Stimulated activated CD4-positive, alpha-beta T cell treated with anti-CD3 and anti-CD28 coated beads, Interleukin-1b, Interleukin-23, amount 100 ng/mL, for 1 hour (primary cell): ENCODE measurements at regions not wholly inside any gene's neighbourhood (a gene's known extent, or its start where the extent isn't known, plus 50 kb on each side); places are given as distances from the start of the nearest gene placed in this dataset.

Source experiments
- DNase-seq, 2 donors: peaks; one replicate each; pipeline ENCODE4 v3.0.0-alpha.2; 2020; ENCODE audit warnings: low read depth in 2 of 2

- DNase-seq = no peak
Measured at GRCh38 chr5:1942158-1942557, 59.4 kb upstream of the IRX4 start.

- no peak for DNase-seq
Measured at GRCh38 chr5:1939256-1939655, 56.5 kb upstream of the IRX4 start.

DNA sequence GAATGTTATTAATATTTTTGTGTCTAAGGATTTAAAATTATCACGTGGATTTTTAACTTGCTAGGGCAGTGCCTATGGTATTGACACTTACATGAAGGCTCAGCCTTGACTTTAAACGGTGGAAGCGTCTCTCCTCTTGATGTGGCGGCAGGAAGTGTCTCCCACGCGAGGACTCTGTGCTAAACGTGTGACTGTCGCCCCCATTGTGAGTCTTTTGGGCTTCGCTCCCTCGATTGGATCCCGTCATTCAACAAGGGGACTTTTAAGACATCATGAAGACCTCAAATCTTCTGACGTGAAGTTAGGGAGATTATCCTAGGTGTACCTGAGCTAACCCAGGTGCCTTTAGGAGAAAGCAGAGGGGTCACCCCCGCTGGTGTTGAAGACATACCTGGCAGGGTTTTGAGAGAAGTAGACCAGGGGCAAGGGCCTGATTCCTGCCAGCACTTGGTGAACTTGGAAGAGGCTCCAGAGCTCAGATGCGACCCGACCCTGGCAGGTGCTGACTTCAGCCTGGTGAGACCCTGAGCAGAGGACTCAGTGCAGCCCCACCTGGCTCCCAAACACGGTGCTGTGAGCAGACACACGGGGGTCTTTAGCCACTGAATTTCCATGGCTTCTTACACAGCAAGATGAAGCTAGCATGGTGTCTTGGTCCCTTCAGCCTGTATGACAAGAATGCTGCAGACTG is 55.7 kb upstream of the IRX4 start:
- no peak for DNase-seq

DNA sequence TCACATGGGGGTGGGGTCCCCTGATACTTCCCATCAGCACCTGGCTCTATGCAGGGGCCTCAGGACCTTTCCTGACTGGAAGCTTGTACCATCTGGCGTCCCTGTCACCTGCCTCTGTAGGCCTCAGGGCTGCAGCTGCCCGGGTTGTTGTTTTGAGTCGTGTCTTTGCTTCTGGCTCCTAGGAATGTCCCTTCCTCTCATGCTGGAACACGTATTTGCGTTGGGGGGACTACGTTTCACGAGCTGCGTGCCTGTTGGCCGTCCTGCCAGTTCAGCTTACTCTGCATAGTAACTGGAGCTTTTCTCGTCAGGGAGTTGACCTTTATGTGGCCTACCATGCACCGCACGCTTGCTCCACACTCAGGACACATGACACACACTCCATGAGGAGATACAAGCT is 54.9 kb upstream of the IRX4 start:
- no peak for DNase-seq

GRCh38 chr5:1936901-1937300 is 54.2 kb upstream of the IRX4 start:
- DNase-seq = no peak

DNA sequence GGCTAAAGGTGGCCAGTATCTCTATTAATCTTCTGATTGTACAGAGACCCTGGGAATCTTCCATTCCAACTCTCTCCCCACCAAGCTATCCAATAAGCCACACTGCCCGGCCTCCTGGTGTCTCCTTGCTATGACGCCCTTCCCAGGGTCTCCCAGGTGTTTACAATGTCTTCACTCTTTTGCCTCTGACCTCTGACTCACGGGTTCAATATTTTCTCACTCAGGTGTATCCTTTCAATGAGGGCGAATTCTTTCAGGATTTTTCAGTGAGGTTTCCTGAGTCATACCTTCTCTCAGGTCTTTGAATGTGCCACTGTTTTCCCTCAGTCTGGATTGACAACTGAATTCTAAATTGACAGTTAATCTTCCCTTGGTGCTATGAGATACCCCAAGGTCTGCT is 53.7 kb upstream of the IRX4 start:
- DNase-seq = no peak

DNA sequence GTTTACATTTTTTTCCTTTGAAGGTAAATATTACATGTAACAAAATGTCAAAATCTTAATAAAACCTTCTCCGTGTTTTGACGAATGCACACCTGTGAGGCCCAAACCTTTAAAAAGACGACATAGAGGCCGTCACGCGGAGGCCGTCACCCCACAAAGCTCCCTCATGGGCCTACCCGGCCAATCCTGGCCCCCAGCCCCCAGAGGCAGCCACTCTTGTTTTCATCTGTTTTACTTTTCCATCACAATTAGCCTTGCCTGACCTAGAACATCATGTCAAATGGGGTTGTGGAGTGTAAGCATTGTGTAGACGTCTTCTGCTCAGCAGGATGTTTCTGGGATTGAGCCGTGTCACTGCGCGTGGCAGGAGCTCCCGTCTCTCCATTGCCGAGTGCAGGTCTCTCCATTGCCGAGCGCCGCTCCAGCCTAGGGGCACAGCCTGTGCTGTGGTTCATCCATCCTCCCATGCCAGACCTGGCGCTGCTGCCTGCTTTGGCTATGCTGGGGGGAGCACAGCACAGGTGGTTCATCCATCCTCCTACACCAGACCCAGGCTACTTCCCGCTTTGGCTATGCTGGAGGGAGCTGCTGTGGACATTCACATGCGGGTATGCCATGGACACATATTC is 52.2 kb upstream of the IRX4 start:
- no peak for DNase-seq

DNA sequence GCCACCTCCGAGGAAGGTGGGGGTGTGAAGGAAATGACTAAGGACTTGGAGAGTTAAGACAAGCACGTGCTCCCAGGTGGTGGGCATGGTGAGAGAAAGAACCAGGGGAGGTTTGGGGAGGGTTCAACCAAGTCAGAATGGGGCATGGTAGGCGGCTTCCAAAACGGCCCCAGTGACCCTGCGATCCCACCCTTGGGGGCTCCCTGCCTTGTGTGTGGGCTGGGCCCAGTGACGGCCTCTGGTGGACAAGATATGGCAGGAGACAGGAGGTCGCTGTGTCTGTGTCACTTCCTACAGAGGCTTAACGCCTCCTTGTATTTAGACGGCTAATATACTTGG is 51.3 kb upstream of the IRX4 start:
- no peak for DNase-seq

DNA sequence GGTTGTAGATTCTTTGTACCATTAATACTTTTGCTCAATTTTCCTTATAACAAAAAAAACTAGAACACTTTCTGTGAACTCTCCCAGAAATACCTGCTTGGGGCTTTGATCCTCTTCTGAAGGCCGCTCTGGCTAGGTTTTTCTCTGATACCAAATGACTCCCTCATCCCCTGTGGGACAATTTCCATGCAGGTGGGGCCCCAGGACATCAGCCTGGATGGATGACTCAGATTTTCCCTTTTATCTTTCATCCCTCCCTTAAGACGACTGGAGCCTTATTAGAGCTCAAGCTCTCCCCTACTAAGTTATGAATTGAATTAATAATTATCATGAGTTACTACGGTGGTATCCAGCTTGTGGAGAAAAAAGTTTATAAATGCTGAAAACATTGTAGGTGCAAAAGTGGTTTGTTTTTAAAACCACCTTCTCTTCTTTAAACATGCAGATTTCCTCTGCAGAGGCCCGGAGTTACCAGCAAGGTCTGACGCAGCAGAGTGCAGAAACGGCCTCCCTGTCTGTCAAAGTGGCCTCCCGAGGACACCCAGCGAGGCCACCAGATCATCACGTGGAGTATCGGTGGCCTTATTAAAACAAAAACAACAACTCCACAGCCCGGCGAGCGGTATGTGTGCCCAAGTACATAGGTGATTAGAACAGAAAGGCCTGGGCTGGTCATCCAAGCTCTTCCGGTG is 50.8 kb upstream of the IRX4 start:
- DNase-seq = no peak
